ENCODE measurements at regions not wholly inside any gene's neighbourhood (a gene's known extent, or its start where the extent isn't known, plus 50 kb on each side); places are given as distances from the start of the nearest gene placed in this dataset.

DNA sequence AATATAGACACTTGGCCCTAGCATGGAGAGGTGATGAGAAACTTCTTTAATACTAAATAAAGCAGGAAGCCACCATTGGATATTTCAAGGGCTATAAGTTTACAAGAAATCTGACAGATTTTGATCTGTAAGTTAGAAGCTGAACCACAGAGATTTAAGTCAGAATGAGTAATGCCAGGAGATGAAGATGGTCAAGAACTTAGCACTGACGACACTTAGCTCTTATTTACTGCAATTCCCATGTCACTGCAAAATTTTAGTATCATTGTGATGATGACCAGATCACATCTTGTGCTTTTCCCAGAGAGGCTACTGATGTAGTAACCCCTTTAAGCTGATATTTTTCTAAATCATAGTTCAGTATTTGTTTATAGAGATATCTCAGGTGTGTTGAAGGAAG lies 59.4 kb upstream of the CD96 start:
- DNase-seq (ENCODE audit: low spot score): no peak
- Mint-ChIP-seq H3K27me3 (ENCODE audit: low read depth) (peaks cover 6% of the 10 kb centered on the region), H3K27ac (ENCODE audit: unreplicated experiment) (no peak overlapping the region), H3K4me1 (ENCODE audit: low read depth) (peaks cover 34% of the 10 kb centered on the region), H3K36me3 (ENCODE audit: low read depth) (peaks cover 3% of the 10 kb centered on the region), H3K4me3 (ENCODE audit: unreplicated experiment) (no peak overlapping the region), H3K9me3 (ENCODE audit: low read depth) (peaks cover 10% of the 10 kb centered on the region)
- TF ChIP-seq, protein P1, sequence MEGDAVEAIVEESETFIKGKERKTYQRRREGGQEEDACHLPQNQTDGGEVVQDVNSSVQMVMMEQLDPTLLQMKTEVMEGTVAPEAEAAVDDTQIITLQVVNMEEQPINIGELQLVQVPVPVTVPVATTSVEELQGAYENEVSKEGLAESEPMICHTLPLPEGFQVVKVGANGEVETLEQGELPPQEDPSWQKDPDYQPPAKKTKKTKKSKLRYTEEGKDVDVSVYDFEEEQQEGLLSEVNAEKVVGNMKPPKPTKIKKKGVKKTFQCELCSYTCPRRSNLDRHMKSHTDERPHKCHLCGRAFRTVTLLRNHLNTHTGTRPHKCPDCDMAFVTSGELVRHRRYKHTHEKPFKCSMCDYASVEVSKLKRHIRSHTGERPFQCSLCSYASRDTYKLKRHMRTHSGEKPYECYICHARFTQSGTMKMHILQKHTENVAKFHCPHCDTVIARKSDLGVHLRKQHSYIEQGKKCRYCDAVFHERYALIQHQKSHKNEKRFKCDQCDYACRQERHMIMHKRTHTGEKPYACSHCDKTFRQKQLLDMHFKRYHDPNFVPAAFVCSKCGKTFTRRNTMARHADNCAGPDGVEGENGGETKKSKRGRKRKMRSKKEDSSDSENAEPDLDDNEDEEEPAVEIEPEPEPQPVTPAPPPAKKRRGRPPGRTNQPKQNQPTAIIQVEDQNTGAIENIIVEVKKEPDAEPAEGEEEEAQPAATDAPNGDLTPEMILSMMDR (IDR thresholded peaks at IDR 0.05): no peak

DNA sequence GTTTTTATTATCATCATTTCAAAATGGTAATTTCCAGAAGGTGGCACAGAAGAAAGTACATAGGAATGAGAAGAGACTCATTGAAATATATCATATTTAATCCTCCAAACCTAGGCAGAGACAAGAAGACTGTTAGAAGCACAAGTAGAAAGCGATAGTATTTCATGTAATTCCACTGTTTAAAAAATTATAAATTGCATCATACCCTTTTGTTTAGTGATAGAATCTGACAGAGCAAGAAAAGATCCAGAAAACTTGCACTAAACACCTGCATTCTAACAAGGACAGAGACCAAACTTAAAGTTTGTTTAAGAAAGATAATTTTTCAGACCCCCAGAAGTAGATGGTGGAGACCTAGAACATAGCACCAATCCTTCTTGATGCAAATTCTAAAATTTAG lies 56.9 kb upstream of the CD96 start:
- peak overlapping the region; percentile 83 for H3K27ac Mint-ChIP-seq (ENCODE audit: unreplicated experiment)
- TF ChIP-seq, protein P1 (IDR thresholded peaks at IDR 0.05): no peak
- H3K27me3 Mint-ChIP-seq (ENCODE audit: low read depth): peaks cover 2% of the 10 kb centered on the region
- H3K36me3 Mint-ChIP-seq (ENCODE audit: low read depth): peaks cover 3% of the 10 kb centered on the region
- H3K4me1 Mint-ChIP-seq (ENCODE audit: low read depth): peaks cover 34% of the 10 kb centered on the region
- H3K9me3 Mint-ChIP-seq (ENCODE audit: low read depth): peaks cover 26% of the 10 kb centered on the region
- H3K4me3 Mint-ChIP-seq (ENCODE audit: unreplicated experiment): no peak overlapping the region
- no peak for DNase-seq (ENCODE audit: low spot score)

Data from chondrocyte (in vitro differentiated cells).